ENCODE measurements at regions not wholly inside any gene's neighbourhood (a gene's known extent, or its start where the extent isn't known, plus 50 kb on each side); places are given as distances from the start of the nearest gene placed in this dataset.

- Histone ChIP-seq H3K27me3 (no peaks in the 10 kb centered on the region), H3K9me3 (no peaks in the 10 kb centered on the region), H3K4me1 (no peaks in the 10 kb centered on the region), H3K36me3 (no peaks in the 10 kb centered on the region), H3K27ac (no peak overlapping the region), H3K4me3 (no peak overlapping the region)
- TF ChIP-seq POLR2A (IDR thresholded peaks at IDR 0.05) (no peak), CTCF (IDR thresholded peaks at IDR 0.05) (no peak)
- no peak for DNase-seq (ENCODE audit: extremely low spot score in 2 of 2)
- intact Hi-C loops (cut with DNase I): no loop called here
These were observed 684.3 kb downstream of the KCNJ3 start for GRCh38 chr2:155382776-155383175.

- TF ChIP-seq POLR2AphosphoS5 (IDR thresholded peaks at IDR 0.05; ENCODE audit: insufficient read depth in 1 of 2, low read depth in 1 of 2): no peak
- TF ChIP-seq POLR2A (IDR thresholded peaks at IDR 0.05): no peak
- no peak for TF ChIP-seq CTCF (IDR thresholded peaks at IDR 0.05)
- intact Hi-C loops (cut with DNase I): no loop called here
- Histone ChIP-seq H3K4me3 (no peak overlapping the region), H3K36me3 (no peaks in the 10 kb centered on the region), H3K9me3 (no peaks in the 10 kb centered on the region), H3K27ac (no peak overlapping the region), H3K4me1 (no peaks in the 10 kb centered on the region), H3K27me3 (no peaks in the 10 kb centered on the region)
- DNase-seq (ENCODE audit: extremely low spot score in 2 of 2): no peak
These were observed 682.9 kb downstream of the KCNJ3 start for GRCh38 chr2:155381436-155381835.

- no peaks in the 10 kb centered on the region for H3K9me3 ChIP-seq
- no peaks in the 10 kb centered on the region for H3K27me3 ChIP-seq
- intact Hi-C loops (cut with DNase I): no loop called here
- TF ChIP-seq CTCF (IDR thresholded peaks at IDR 0.05) (no peak), POLR2AphosphoS5 (IDR thresholded peaks at IDR 0.05; ENCODE audit: insufficient read depth in 1 of 2, low read depth in 1 of 2) (no peak), POLR2A (IDR thresholded peaks at IDR 0.05) (no peak)
- no peaks in the 10 kb centered on the region for H3K36me3 ChIP-seq
- no peaks in the 10 kb centered on the region for H3K4me1 ChIP-seq
- DNase-seq (ENCODE audit: extremely low spot score in 2 of 2): no peak
- H3K4me3 ChIP-seq: no peak overlapping the region
- H3K27ac ChIP-seq: no peak overlapping the region
These were observed 681.0 kb downstream of the KCNJ3 start for GRCh38 chr2:155379494-155379893.

- TF ChIP-seq POLR2A (IDR thresholded peaks at IDR 0.05) (no peak), CTCF (IDR thresholded peaks at IDR 0.05) (no peak), POLR2AphosphoS5 (IDR thresholded peaks at IDR 0.05; ENCODE audit: insufficient read depth in 1 of 2, low read depth in 1 of 2) (no peak)
- H3K27me3 ChIP-seq: no peaks in the 10 kb centered on the region
- intact Hi-C loops (cut with DNase I): no loop called here
- H3K4me3 ChIP-seq: no peak overlapping the region
- H3K4me1 ChIP-seq: no peaks in the 10 kb centered on the region
- no peak overlapping the region for H3K27ac ChIP-seq
- DNase-seq (ENCODE audit: extremely low spot score in 2 of 2): no peak
- no peaks in the 10 kb centered on the region for H3K9me3 ChIP-seq
- no peaks in the 10 kb centered on the region for H3K36me3 ChIP-seq
These were observed 679.5 kb downstream of the KCNJ3 start for GRCh38 chr2:155377931-155378444.

GRCh38 chr2:155377266-155377680, 678.8 kb downstream of the KCNJ3 start:
- Histone ChIP-seq H3K4me3 (no peak overlapping the region), H3K9me3 (no peaks in the 10 kb centered on the region), H3K27me3 (no peaks in the 10 kb centered on the region), H3K4me1 (no peaks in the 10 kb centered on the region), H3K27ac (no peak overlapping the region), H3K36me3 (no peaks in the 10 kb centered on the region)
- intact Hi-C loops (cut with DNase I): no loop called here
- TF ChIP-seq POLR2AphosphoS5 (IDR thresholded peaks at IDR 0.05; ENCODE audit: insufficient read depth in 1 of 2, low read depth in 1 of 2) (no peak), CTCF (IDR thresholded peaks at IDR 0.05) (no peak), POLR2A (IDR thresholded peaks at IDR 0.05) (no peak)
- no peak for DNase-seq (ENCODE audit: extremely low spot score in 2 of 2)
